Central memory CD8-positive, alpha-beta T cell (primary cell): ENCODE measurements at regions not wholly inside any gene's neighbourhood (a gene's known extent, or its start where the extent isn't known, plus 50 kb on each side); places are given as distances from the start of the nearest gene placed in this dataset.

ENCODE experiments used
- ATAC-seq: fragments of 150-1000 bp; cut with Tn5 transposase; replicated peaks from 2 replicates; pipeline ENCODE4 v1.10.0; 2022; ENCODE audit warnings: mild to moderate bottlenecking, moderate FRiP score, moderate number of reproducible peaks; ENCODE audit not compliant: poor library complexity, severe bottlenecking; ENCODE audit errors: extremely low read depth
- DNase-seq, 2 donors: peaks; one replicate each; pipeline ENCODE4 v3.0.0; 2021; ENCODE audit warnings: low spot score in 2 of 2
- H3K27ac Mint-ChIP-seq: one replicate; pipeline ENCODE4 v1.8.0; 2022; ENCODE audit warnings: low read depth, mild to moderate bottlenecking, moderate library complexity, mixed read lengths
- H3K27me3 Mint-ChIP-seq: one replicate; pipeline ENCODE4 v1.8.0; 2022; ENCODE audit warnings: mixed read lengths
- H3K36me3 Mint-ChIP-seq: one replicate; pipeline ENCODE4 v1.8.0; 2022; ENCODE audit warnings: mild to moderate bottlenecking, moderate library complexity, mixed read lengths; ENCODE audit not compliant: insufficient read depth
- H3K4me1 Mint-ChIP-seq: one replicate; pipeline ENCODE4 v1.8.0; 2022; ENCODE audit warnings: mixed read lengths
- H3K4me3 Mint-ChIP-seq: one replicate; pipeline ENCODE4 v1.8.0; 2022; ENCODE audit warnings: mild to moderate bottlenecking, moderate library complexity, mixed read lengths
- H3K9me3 Mint-ChIP-seq: one replicate; pipeline ENCODE4 v1.8.0; 2022; ENCODE audit warnings: mixed read lengths

DNA sequence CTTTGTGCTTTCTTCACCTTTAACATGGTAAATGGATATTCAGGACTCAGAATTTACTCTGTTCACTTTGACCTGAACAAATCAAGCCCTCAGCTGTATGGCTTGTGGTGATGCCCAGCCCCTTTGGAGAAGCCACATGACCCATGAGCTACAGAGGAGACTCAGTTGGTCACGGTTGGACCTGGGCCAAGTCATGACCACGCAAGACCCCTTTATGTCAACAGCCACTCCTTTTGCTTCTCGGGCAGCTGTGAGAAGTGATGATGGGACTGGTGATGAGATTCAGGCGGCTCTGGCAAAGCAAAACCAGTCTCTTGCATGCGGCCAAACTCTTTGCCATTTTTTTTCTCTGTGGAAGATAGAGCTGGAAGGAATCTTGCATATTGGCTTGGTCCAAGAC lies 96.5 kb upstream of the AJAP1 start:
- Mint-ChIP-seq H3K27ac (no peak overlapping the region), H3K4me1 (no peaks in the 10 kb centered on the region), H3K36me3 (no peaks in the 10 kb centered on the region), H3K9me3 (no peaks in the 10 kb centered on the region), H3K27me3 (peaks cover 39% of the 10 kb centered on the region), H3K4me3 (no peak overlapping the region)
- no peak for ATAC-seq
- DNase-seq, result no peak

DNA sequence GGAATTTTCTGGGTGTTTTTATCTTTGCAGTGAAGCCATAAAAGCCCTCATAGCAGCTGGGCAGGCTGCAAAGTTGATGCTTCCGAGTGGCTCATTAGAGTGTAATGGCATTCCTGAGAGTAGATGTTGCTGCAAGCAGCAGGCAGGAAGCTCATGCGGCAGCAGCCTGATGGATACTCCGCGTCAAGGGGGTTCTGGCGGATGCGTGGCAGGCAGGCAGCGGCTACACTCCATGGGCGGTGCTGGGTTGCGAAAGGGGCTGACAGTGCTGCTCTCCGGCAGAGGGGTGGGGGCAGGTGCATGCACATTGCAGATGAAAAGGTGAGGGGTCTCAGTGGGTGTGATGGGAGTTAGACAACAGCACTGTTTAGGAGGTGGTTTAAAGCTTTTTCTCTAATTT lies 93.2 kb upstream of the AJAP1 start:
- no peak for ATAC-seq
- DNase-seq, result no peak
- Mint-ChIP-seq H3K27me3 (peaks cover 30% of the 10 kb centered on the region), H3K27ac (no peak overlapping the region), H3K4me1 (no peaks in the 10 kb centered on the region), H3K9me3 (no peaks in the 10 kb centered on the region), H3K36me3 (no peaks in the 10 kb centered on the region), H3K4me3 (no peak overlapping the region)

DNA sequence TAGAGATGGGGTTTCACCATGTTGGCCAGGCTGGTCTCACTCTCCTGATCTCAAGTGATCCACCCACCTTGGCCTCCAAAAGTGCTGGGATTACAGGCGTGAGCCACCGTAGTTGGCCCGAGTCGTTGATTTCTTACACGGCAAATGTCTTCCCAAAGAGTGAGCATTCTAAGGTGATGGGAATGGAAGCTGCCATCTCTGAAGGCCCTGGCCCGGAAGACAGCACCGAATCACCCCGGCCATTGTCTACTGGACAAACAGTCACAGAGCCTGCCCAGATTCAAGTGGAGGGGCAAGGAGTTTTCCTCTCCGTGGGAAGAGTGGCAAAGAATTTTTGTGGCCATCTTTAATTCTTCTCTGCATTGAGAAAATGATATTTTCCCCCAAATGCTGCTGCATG lies 92.1 kb upstream of the AJAP1 start:
- DNase-seq (no peak), ATAC-seq (no peak)
- Mint-ChIP-seq H3K36me3 (no peaks in the 10 kb centered on the region), H3K4me1 (no peaks in the 10 kb centered on the region), H3K4me3 (no peak overlapping the region), H3K9me3 (no peaks in the 10 kb centered on the region), H3K27ac (no peak overlapping the region), H3K27me3 (peaks cover 41% of the 10 kb centered on the region)

DNA sequence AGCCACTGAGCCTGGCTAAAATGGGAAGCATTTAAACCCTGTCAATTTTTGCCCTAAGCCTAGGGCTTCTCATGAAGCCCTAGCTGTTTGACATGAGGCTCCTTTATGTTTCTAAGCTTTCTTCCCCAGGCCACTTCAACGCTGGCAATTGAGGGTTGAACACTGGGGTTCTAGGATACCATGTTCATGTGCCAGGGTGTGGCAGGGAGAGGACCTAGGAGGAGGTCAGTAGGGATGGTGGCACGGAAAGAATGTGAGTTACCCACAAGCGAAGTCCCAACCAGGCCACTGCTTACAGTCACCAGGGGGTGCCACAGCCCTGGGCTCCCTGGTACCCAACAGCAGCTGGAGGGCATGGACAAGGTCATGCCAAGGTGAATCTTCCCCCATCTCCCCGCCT lies 90.8 kb upstream of the AJAP1 start:
- ATAC-seq, result no peak

DNA sequence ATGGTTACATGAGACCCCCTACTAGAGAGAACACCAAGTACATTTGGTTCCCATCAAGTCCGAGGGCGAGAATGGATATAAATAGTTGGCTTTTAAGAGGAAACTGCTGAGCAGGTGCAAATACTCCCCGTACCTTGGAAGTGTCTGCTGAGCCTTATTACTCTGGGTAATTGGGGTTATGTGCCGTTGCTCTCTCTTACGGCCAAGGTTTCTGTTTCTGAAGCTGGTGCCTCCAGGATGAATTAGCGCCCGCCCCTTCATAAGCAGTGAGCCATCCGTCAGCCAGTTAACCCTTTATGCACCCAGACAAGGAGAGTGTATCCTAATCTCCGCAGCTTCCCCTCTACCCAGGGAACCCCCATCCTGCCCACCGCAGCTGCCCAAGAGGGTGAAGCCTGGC lies 90.4 kb upstream of the AJAP1 start:
- no peaks in the 10 kb centered on the region for H3K4me1 Mint-ChIP-seq
- DNase-seq (no peak), ATAC-seq (no peak)
- no peak overlapping the region for H3K27ac Mint-ChIP-seq
- peaks cover 46% of the 10 kb centered on the region for H3K27me3 Mint-ChIP-seq
- H3K9me3 Mint-ChIP-seq, result no peaks in the 10 kb centered on the region
- no peaks in the 10 kb centered on the region for H3K36me3 Mint-ChIP-seq
- no peak overlapping the region for H3K4me3 Mint-ChIP-seq

More for the DNA sequence above, 90.8 kb upstream of the AJAP1 start:
- peaks cover 51% of the 10 kb centered on the region for H3K27me3 Mint-ChIP-seq
- DNase-seq, result no peak
- no peaks in the 10 kb centered on the region for H3K9me3 Mint-ChIP-seq
- no peaks in the 10 kb centered on the region for H3K4me1 Mint-ChIP-seq
- no peaks in the 10 kb centered on the region for H3K36me3 Mint-ChIP-seq
- H3K4me3 Mint-ChIP-seq, result no peak overlapping the region
- H3K27ac Mint-ChIP-seq, result no peak overlapping the region

DNA sequence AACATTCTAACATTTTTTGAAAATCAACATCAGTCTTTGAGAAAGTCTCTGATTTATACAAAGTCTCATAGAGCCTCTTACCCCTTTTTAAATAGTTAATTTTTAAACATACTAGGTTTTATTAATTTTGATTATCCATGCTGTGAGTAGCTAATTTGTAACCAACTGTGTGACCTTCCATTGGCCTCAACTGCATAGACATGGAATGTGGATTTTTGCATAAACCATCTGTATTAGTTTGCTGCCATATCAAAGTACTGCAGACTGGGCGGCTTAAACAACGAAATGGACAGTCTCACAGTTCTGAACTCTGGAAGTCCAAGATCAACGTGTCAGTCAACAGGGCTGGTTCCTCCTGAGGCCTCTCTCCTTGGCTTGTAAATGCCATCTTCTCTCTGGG lies 89.2 kb upstream of the AJAP1 start:
- no peak overlapping the region for H3K27ac Mint-ChIP-seq
- H3K4me3 Mint-ChIP-seq, result no peak overlapping the region
- no peaks in the 10 kb centered on the region for H3K4me1 Mint-ChIP-seq
- DNase-seq, result no peak
- H3K27me3 Mint-ChIP-seq, result peaks cover 38% of the 10 kb centered on the region
- ATAC-seq, result no peak
- H3K36me3 Mint-ChIP-seq, result no peaks in the 10 kb centered on the region
- no peaks in the 10 kb centered on the region for H3K9me3 Mint-ChIP-seq

DNA sequence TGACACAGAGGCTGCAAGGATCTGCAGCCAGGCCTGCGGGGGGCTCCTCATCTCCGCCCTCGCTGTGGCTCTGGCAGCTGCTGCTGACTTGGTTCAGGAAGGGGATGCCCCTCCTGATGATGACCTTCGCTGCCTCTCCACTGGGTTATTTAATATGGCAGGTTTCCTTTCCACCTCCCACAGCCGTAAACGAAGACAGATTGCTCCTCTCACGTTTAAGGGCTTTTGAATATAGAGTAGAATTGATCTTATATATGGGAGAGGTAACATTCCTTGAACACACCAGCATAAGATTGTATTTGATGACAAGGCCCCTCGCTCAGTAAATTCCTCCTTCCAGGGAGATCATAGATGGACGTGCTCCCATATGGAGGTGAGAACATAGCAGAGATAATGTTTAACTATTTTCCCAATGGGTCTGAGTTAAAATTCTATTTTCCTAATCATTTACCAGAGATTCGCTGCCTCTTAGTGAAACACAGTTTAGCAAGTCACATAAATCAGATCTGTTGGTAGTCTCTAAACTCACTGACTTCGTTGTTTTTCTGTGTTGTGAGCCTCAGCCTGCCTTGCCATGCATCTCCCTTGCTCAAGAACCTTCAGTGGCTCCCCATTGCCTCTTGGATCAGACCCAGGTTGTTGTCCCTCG lies 88.5 kb upstream of the AJAP1 start:
- Mint-ChIP-seq H3K27ac (no peak overlapping the region), H3K9me3 (no peaks in the 10 kb centered on the region), H3K4me1 (no peaks in the 10 kb centered on the region), H3K36me3 (no peaks in the 10 kb centered on the region), H3K27me3 (peaks cover 35% of the 10 kb centered on the region), H3K4me3 (no peak overlapping the region)
- ATAC-seq (no peak), DNase-seq (no peak)

DNA sequence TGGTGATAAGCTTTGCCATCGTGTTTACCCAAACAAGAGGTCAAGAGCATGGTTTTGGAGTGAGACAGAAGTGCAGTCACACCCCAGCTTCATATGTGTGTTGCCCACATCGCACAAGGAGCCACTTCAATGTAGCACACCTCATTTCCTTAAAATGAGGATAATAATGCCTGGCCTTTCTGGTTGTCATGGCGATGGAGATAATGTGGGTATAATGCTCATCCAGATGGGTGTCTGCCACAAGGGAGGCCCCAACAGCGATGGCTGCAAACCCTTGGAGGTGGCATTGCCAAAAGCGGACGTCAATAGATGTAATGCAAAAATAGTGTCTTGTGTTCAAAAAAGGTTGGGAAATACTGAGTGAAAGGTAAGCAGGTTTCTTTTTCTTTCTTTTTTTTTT lies 83.1 kb upstream of the AJAP1 start:
- no peaks in the 10 kb centered on the region for H3K36me3 Mint-ChIP-seq
- DNase-seq (no peak), ATAC-seq (no peak)
- H3K4me1 Mint-ChIP-seq, result no peaks in the 10 kb centered on the region
- no peaks in the 10 kb centered on the region for H3K9me3 Mint-ChIP-seq
- no peak overlapping the region for H3K4me3 Mint-ChIP-seq
- peaks cover 50% of the 10 kb centered on the region for H3K27me3 Mint-ChIP-seq
- H3K27ac Mint-ChIP-seq, result no peak overlapping the region

DNA sequence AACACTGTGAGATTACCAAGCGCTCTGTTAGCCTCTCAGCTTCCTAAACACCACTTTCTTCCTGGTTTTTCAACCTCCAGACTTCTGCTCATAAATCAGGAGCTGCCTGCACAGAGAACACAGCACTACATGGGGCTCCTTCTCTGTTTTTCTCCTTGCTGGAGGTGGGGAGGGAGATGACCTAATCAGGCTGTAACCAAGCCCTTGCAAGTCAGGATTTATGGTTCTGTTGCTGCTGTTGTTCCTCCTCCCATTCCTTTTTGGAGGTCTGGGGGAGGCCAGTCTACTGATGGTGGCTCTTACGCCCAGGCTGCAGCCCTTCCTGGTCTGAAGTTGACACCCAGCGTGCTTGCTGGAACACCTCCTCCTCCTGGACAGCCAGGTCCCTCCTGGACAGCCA lies 80.9 kb upstream of the AJAP1 start:
- H3K9me3 Mint-ChIP-seq, result no peaks in the 10 kb centered on the region
- no peaks in the 10 kb centered on the region for H3K4me1 Mint-ChIP-seq
- no peaks in the 10 kb centered on the region for H3K36me3 Mint-ChIP-seq
- DNase-seq (no peak), ATAC-seq (no peak)
- no peak overlapping the region for H3K4me3 Mint-ChIP-seq
- H3K27ac Mint-ChIP-seq, result no peak overlapping the region
- peaks cover 38% of the 10 kb centered on the region for H3K27me3 Mint-ChIP-seq

DNA sequence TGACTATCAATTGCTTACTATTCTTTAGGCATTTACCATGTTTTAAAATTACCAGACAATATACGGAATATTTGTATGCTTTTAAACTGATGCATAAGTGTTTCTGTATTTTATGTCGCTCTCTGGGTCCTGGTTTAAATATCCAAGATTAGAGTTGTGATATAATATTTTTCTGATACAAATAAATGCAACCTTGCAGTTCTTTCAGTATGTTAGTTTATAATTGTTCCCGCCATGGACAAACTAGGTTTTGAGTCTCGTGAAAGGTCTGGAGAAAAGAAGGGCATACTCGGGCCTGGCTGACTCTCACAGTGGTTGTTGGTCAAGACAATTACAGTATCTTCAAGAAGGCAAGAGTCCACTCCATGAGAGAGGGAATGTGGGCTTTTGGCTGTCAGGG lies 72.6 kb upstream of the AJAP1 start:
- Mint-ChIP-seq H3K4me3 (no peak overlapping the region), H3K4me1 (no peaks in the 10 kb centered on the region), H3K36me3 (no peaks in the 10 kb centered on the region), H3K9me3 (no peaks in the 10 kb centered on the region), H3K27me3 (peaks cover 86% of the 10 kb centered on the region), H3K27ac (no peak overlapping the region)
- DNase-seq, result no peak
- no peak for ATAC-seq

DNA sequence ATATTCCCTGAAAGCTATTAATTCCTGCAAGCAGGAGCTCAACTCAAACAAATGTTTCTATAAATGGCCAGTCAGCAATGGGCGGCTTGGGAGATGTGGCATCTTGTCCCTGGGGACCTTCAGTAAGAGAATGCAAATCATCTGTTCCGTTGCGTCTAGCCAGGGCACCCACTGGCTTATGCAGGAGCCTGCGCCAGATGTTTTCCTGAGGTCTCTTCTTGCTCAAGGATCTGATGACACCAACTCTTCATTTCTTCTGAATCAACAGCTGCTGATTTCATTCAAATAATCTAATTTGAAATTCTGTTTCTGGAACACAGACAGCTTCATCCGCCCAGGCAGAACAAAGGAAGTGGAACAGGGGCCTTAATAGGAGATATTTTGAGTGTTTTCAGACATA lies 70.0 kb upstream of the AJAP1 start:
- H3K27ac Mint-ChIP-seq, result no peak overlapping the region
- peaks cover 73% of the 10 kb centered on the region for H3K27me3 Mint-ChIP-seq
- no peak overlapping the region for H3K4me3 Mint-ChIP-seq
- H3K36me3 Mint-ChIP-seq, result no peaks in the 10 kb centered on the region
- no peaks in the 10 kb centered on the region for H3K9me3 Mint-ChIP-seq
- ATAC-seq, result no peak
- no peaks in the 10 kb centered on the region for H3K4me1 Mint-ChIP-seq
- DNase-seq, result no peak

DNA sequence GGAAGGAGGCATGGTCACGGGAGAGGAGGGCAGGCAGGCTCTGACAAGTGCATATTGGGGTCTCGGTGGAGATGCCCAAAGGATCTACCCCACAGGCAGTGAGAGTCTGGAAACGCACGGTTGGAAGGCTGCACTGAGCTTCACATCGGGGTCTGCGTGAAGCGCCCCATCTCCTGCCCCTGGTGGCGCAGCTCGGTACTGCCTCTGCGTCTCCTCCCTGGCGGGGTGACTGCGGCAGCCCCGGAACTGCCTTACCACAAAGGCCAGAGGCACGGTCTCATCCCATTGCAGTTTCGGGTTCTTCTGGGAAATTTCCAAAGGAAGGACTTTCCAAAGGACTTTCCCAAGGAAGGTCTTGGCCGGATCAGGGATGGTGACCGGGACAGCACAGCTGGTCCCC lies 69.2 kb upstream of the AJAP1 start:
- no peak for ATAC-seq
- H3K4me1 Mint-ChIP-seq, result no peaks in the 10 kb centered on the region
- H3K36me3 Mint-ChIP-seq, result no peaks in the 10 kb centered on the region
- no peaks in the 10 kb centered on the region for H3K9me3 Mint-ChIP-seq
- no peak for DNase-seq
- no peak overlapping the region for H3K4me3 Mint-ChIP-seq
- H3K27me3 Mint-ChIP-seq, result peaks cover 66% of the 10 kb centered on the region
- no peak overlapping the region for H3K27ac Mint-ChIP-seq

DNA sequence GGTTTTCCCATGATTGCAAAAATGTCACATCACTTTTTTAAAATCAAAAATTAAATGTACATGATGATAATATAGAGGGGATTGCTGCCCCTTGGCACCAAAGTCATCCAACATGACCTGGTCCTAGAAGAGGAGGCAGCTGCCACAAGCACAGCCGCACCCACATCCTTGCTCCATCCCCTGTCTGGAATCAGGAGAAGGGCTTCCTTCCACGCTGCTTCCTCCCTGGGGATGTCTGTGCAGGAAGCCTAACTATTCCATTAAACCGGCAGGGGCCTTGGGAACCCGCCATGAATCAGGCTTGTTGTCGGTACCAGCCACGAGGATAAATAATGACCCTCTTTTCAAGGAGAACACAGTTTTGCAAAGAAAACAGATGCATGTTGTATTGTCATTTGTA lies 68.7 kb upstream of the AJAP1 start:
- H3K9me3 Mint-ChIP-seq, result no peaks in the 10 kb centered on the region
- H3K27me3 Mint-ChIP-seq, result peaks cover 64% of the 10 kb centered on the region
- no peak overlapping the region for H3K4me3 Mint-ChIP-seq
- H3K36me3 Mint-ChIP-seq, result no peaks in the 10 kb centered on the region
- no peaks in the 10 kb centered on the region for H3K4me1 Mint-ChIP-seq
- ATAC-seq, result no peak
- H3K27ac Mint-ChIP-seq, result no peak overlapping the region
- DNase-seq, result no peak
